ENCODE measurements at regions not wholly inside any gene's neighbourhood (a gene's known extent, or its start where the extent isn't known, plus 50 kb on each side); places are given as distances from the start of the nearest gene placed in this dataset.

DNA sequence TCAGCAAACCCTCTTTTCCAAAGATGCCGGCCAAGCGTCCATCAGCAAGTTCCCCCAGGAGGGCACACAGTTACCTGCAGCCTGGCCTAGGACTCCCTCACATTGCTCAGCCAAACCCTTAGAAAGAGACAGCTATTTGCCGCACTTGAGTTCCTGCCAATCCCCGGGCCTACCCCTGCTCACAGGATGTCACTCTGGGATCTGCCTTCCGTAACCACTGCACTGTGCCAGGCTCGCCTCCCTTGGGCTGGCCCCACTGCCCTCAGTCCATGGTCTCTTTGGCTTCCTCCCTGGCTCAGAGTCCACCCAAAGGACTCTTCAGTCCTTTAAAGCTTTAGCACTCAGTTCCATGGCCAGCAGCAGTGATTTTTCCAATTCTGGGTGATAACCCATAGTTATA is 128.3 kb downstream of the NSG2 start:
- ChIA-PET CTCF (no interaction called here), POLR2A (no interaction called here)
- Mint-ChIP-seq H3K36me3 (no peaks in the 10 kb centered on the region), H3K9me3 (peaks cover 0 to 4% (median 4%) of the 10 kb centered on the region in 3 donors), H3K27ac (no peak overlapping the region), H3K27me3 (peaks cover 11 to 22% of the 10 kb centered on the region in 2 donors), H3K4me3 (no peak overlapping the region), H3K4me1 (no peaks in the 10 kb centered on the region)
- no peak for ATAC-seq (replicated peaks in 1 of 4)
- Histone ChIP-seq H3K4me1 (ENCODE audit: control insufficient read depth in 1 of 2, extremely low read depth in 1 of 2, insufficient read depth in 2 of 2, low read length in 2 of 2) (no peaks in the 10 kb centered on the region), H3K4me3 (ENCODE audit: control insufficient read depth in 1 of 2, extremely low read depth in 1 of 2, low read length in 1 of 2) (no peak overlapping the region), H3K27ac (ENCODE audit: low read length) (no peak overlapping the region), H3K36me3 (ENCODE audit: control insufficient read depth in 2 of 2, extremely low read depth in 1 of 2, insufficient read depth in 1 of 2, low read length in 1 of 2) (no peaks in the 10 kb centered on the region), H3K27me3 (replicated peaks in 1 of 2; ENCODE audit: control insufficient read depth in 2 of 2, extremely low read depth in 1 of 2, insufficient read depth in 2 of 2, low read length in 1 of 2) (peaks cover 0 to 5% of the 10 kb centered on the region in 2 experiments), H3K9me3 (no peaks in the 10 kb centered on the region)
- 86% methylated on average over 6 of the region's 6 CpGs for WGBS (ENCODE audit: insufficient coverage)
- DNase-seq, result no peak

DNA sequence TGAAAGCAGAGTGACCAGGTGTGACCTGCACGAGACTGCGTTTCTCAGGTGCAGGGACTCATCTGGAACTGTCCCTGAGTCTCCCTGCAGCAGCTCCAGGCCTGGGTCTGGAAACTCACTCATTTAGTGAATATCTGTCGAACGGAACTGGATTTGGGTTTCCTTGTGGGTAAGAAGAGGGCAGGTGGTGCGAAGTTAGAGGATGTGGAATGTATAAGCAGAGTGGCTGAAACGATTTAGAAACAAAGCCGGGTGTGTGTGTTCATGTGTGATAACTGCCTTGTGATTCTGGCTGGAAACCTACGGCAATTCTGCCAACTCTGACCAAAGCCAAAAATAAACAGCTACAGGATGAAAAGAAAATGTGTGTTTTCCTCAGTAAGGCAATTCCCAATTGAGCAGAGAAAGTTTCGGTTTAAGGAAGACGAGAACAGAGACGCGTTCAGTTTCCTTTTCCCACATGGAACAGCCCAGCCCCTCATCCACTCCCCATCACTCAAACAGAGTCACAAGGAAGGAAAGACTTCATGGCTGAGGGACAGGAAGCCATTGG is 130.3 kb downstream of the NSG2 start:
- WGBS (ENCODE audit: insufficient coverage), result 25% methylated on average over 5 of the region's 12 CpGs
- H3K27me3 Mint-ChIP-seq, result peaks cover 11 to 22% of the 10 kb centered on the region in 2 donors
- H3K9me3 Mint-ChIP-seq, result no peaks in the 10 kb centered on the region
- Histone ChIP-seq H3K9me3 (no peaks in the 10 kb centered on the region), H3K4me3 (ENCODE audit: control insufficient read depth in 1 of 2, extremely low read depth in 1 of 2, low read length in 1 of 2) (no peak overlapping the region), H3K36me3 (ENCODE audit: control insufficient read depth in 2 of 2, extremely low read depth in 1 of 2, insufficient read depth in 1 of 2, low read length in 1 of 2) (no peaks in the 10 kb centered on the region), H3K27ac (ENCODE audit: low read length) (no peak overlapping the region), H3K4me1 (ENCODE audit: control insufficient read depth in 1 of 2, extremely low read depth in 1 of 2, insufficient read depth in 2 of 2, low read length in 2 of 2) (no peaks in the 10 kb centered on the region), H3K27me3 (replicated peaks in 1 of 2; ENCODE audit: control insufficient read depth in 2 of 2, extremely low read depth in 1 of 2, insufficient read depth in 2 of 2, low read length in 1 of 2) (peaks cover 0 to 5% of the 10 kb centered on the region in 2 experiments)
- no peak overlapping the region for H3K4me3 Mint-ChIP-seq
- no peak for DNase-seq
- no peaks in the 10 kb centered on the region for H3K4me1 Mint-ChIP-seq
- H3K27ac Mint-ChIP-seq, result no peak overlapping the region
- no peaks in the 10 kb centered on the region for H3K36me3 Mint-ChIP-seq
- POLR2A ChIA-PET, result no interaction called here
- CTCF ChIA-PET, result no interaction called here
- no peak for ATAC-seq (replicated peaks in 1 of 4)

- Histone ChIP-seq H3K9me3 (no peaks in the 10 kb centered on the region), H3K4me3 (ENCODE audit: control insufficient read depth in 1 of 2, extremely low read depth in 1 of 2, low read length in 1 of 2) (no peak overlapping the region), H3K27me3 (replicated peaks in 1 of 2; ENCODE audit: control insufficient read depth in 2 of 2, extremely low read depth in 1 of 2, insufficient read depth in 2 of 2, low read length in 1 of 2) (peaks cover 0 to 5% of the 10 kb centered on the region in 2 experiments), H3K36me3 (ENCODE audit: control insufficient read depth in 2 of 2, extremely low read depth in 1 of 2, insufficient read depth in 1 of 2, low read length in 1 of 2) (no peaks in the 10 kb centered on the region), H3K4me1 (ENCODE audit: control insufficient read depth in 1 of 2, extremely low read depth in 1 of 2, insufficient read depth in 2 of 2, low read length in 2 of 2) (no peaks in the 10 kb centered on the region), H3K27ac (ENCODE audit: low read length) (no peak overlapping the region)
- H3K9me3 Mint-ChIP-seq, result no peaks in the 10 kb centered on the region
- no peak for ATAC-seq (replicated peaks in 1 of 4)
- no peak overlapping the region for H3K27ac Mint-ChIP-seq
- no peaks in the 10 kb centered on the region for H3K36me3 Mint-ChIP-seq
- POLR2A ChIA-PET, result no interaction called here
- DNase-seq, result no peak
- WGBS (ENCODE audit: insufficient coverage), result 96% methylated on average over 5 of the region's 5 CpGs
- H3K4me3 Mint-ChIP-seq, result no peak overlapping the region
- H3K4me1 Mint-ChIP-seq, result no peaks in the 10 kb centered on the region
- peaks cover 11 to 22% of the 10 kb centered on the region in 2 donors for H3K27me3 Mint-ChIP-seq
- CTCF ChIA-PET, result no interaction called here
These were observed 131.0 kb downstream of the NSG2 start for GRCh38 chr5:174176511-174176910.

DNA sequence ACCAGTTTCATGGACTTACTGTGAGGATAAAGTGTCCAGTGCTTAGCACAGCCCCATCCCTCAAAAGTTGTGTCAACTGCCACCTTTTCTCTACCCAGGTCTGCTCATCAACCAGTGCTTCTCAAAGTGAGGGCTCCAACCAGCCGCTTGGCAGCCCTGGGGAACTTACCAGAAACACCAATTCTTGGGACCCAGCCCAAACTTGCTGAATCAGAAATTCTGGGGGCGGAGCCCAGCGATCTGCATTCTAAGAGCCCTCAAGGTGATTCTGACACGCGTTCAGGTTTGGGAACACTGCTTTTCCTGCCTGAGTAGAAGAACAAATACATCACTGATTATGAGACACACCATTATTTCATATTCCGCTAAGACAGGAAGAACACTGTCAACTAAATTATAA is 132.0 kb downstream of the NSG2 start:
- no peak overlapping the region for H3K27ac Mint-ChIP-seq
- ATAC-seq (replicated peaks in 1 of 4), result no peak
- H3K4me3 Mint-ChIP-seq, result no peak overlapping the region
- WGBS (ENCODE audit: insufficient coverage), result 83% methylated on average over 5 of the region's 6 CpGs
- no peaks in the 10 kb centered on the region for H3K36me3 Mint-ChIP-seq
- no peak overlapping the region for H3K4me3 ChIP-seq (ENCODE audit: control insufficient read depth in 1 of 2, extremely low read depth in 1 of 2, low read length in 1 of 2)
- ChIA-PET CTCF (no interaction called here), POLR2A (no interaction called here)
- H3K9me3 ChIP-seq, result no peaks in the 10 kb centered on the region
- H3K27me3 Mint-ChIP-seq, result peaks cover 11 to 22% of the 10 kb centered on the region in 2 donors
- H3K9me3 Mint-ChIP-seq, result no peaks in the 10 kb centered on the region
- H3K27me3 ChIP-seq (replicated peaks in 1 of 2; ENCODE audit: control insufficient read depth in 2 of 2, extremely low read depth in 1 of 2, insufficient read depth in 2 of 2, low read length in 1 of 2), result peaks cover 0 to 5% of the 10 kb centered on the region in 2 experiments
- no peaks in the 10 kb centered on the region for H3K4me1 ChIP-seq (ENCODE audit: control insufficient read depth in 1 of 2, extremely low read depth in 1 of 2, insufficient read depth in 2 of 2, low read length in 2 of 2)
- DNase-seq, result no peak
- no peak overlapping the region for H3K27ac ChIP-seq (ENCODE audit: low read length)
- no peaks in the 10 kb centered on the region for H3K36me3 ChIP-seq (ENCODE audit: control insufficient read depth in 2 of 2, extremely low read depth in 1 of 2, insufficient read depth in 1 of 2, low read length in 1 of 2)
- no peaks in the 10 kb centered on the region for H3K4me1 Mint-ChIP-seq

- Histone ChIP-seq H3K4me1 (ENCODE audit: control insufficient read depth in 1 of 2, extremely low read depth in 1 of 2, insufficient read depth in 2 of 2, low read length in 2 of 2) (no peaks in the 10 kb centered on the region), H3K4me3 (ENCODE audit: control insufficient read depth in 1 of 2, extremely low read depth in 1 of 2, low read length in 1 of 2) (no peak overlapping the region), H3K9me3 (no peaks in the 10 kb centered on the region), H3K27me3 (replicated peaks in 1 of 2; ENCODE audit: control insufficient read depth in 2 of 2, extremely low read depth in 1 of 2, insufficient read depth in 2 of 2, low read length in 1 of 2) (peaks cover 0 to 5% of the 10 kb centered on the region in 2 experiments), H3K36me3 (ENCODE audit: control insufficient read depth in 2 of 2, extremely low read depth in 1 of 2, insufficient read depth in 1 of 2, low read length in 1 of 2) (no peaks in the 10 kb centered on the region), H3K27ac (ENCODE audit: low read length) (no peak overlapping the region)
- 74% methylated on average over 6 of the region's 6 CpGs for WGBS (ENCODE audit: insufficient coverage)
- Mint-ChIP-seq H3K36me3 (no peaks in the 10 kb centered on the region), H3K9me3 (no peaks in the 10 kb centered on the region), H3K27ac (no peak overlapping the region), H3K4me3 (no peak overlapping the region), H3K27me3 (peaks cover 11 to 22% of the 10 kb centered on the region in 2 donors), H3K4me1 (no peaks in the 10 kb centered on the region)
- ATAC-seq (replicated peaks in 1 of 4) (no peak), DNase-seq (no peak)
- ChIA-PET CTCF (no interaction called here), POLR2A (no interaction called here)
These were observed 132.6 kb downstream of the NSG2 start for GRCh38 chr5:174177976-174178605.

- H3K9me3 ChIP-seq, result no peaks in the 10 kb centered on the region
- no peak overlapping the region for H3K27ac Mint-ChIP-seq
- no peaks in the 10 kb centered on the region for H3K9me3 Mint-ChIP-seq
- no peak for DNase-seq
- no peaks in the 10 kb centered on the region for H3K4me1 ChIP-seq (ENCODE audit: control insufficient read depth in 1 of 2, extremely low read depth in 1 of 2, insufficient read depth in 2 of 2, low read length in 2 of 2)
- POLR2A ChIA-PET, result no interaction called here
- CTCF ChIA-PET, result no interaction called here
- H3K4me3 ChIP-seq (ENCODE audit: control insufficient read depth in 1 of 2, extremely low read depth in 1 of 2, low read length in 1 of 2), result no peak overlapping the region
- 53% methylated on average over 2 of the region's 7 CpGs for WGBS (ENCODE audit: insufficient coverage)
- no peak overlapping the region for H3K27ac ChIP-seq (ENCODE audit: low read length)
- peaks cover 2 to 9% of the 10 kb centered on the region in 2 donors for H3K27me3 Mint-ChIP-seq
- H3K4me3 Mint-ChIP-seq, result no peak overlapping the region
- H3K27me3 ChIP-seq (replicated peaks in 1 of 2; ENCODE audit: control insufficient read depth in 2 of 2, extremely low read depth in 1 of 2, insufficient read depth in 2 of 2, low read length in 1 of 2), result no peaks in the 10 kb centered on the region
- no peaks in the 10 kb centered on the region for H3K4me1 Mint-ChIP-seq
- H3K36me3 Mint-ChIP-seq, result no peaks in the 10 kb centered on the region
- H3K36me3 ChIP-seq (ENCODE audit: control insufficient read depth in 2 of 2, extremely low read depth in 1 of 2, insufficient read depth in 1 of 2, low read length in 1 of 2), result no peaks in the 10 kb centered on the region
- ATAC-seq (replicated peaks in 1 of 4), result no peak
These were observed 135.1 kb downstream of the NSG2 start for GRCh38 chr5:174180639-174181038.

DNA sequence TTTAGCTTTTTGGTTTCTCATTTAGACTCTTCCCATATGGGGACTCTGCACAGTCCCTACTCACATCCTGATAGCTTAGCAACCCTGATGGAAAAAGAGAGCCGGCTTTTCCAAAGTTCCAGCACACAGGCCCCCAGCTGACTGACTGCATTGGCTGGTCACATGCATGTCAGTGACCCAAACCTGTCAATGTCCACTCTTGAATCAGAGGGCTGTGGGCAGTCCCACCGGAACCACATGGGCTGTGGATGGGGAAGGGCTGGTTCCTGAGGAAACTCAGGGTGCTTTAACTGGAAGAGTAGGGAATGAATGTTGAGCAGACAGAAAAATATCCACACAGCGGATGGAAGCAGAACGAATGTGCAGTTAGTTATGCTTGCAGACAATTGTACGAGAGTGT is 136.6 kb downstream of the NSG2 start:
- POLR2A ChIA-PET, result no interaction called here
- H3K4me3 ChIP-seq (ENCODE audit: control insufficient read depth in 1 of 2, extremely low read depth in 1 of 2, low read length in 1 of 2), result no peak overlapping the region
- H3K36me3 ChIP-seq (ENCODE audit: control insufficient read depth in 2 of 2, extremely low read depth in 1 of 2, insufficient read depth in 1 of 2, low read length in 1 of 2), result no peaks in the 10 kb centered on the region
- H3K36me3 Mint-ChIP-seq, result no peaks in the 10 kb centered on the region
- H3K9me3 ChIP-seq, result no peaks in the 10 kb centered on the region
- no peak overlapping the region for H3K27ac ChIP-seq (ENCODE audit: low read length)
- ATAC-seq (replicated peaks in 1 of 4) (no peak), DNase-seq (no peak)
- H3K4me3 Mint-ChIP-seq, result no peak overlapping the region
- H3K4me1 Mint-ChIP-seq, result no peaks in the 10 kb centered on the region
- CTCF ChIA-PET, result no interaction called here
- no peaks in the 10 kb centered on the region for H3K4me1 ChIP-seq (ENCODE audit: control insufficient read depth in 1 of 2, extremely low read depth in 1 of 2, insufficient read depth in 2 of 2, low read length in 2 of 2)
- peaks cover 0 to 5% of the 10 kb centered on the region in 2 donors for H3K27me3 Mint-ChIP-seq
- H3K27me3 ChIP-seq (replicated peaks in 1 of 2; ENCODE audit: control insufficient read depth in 2 of 2, extremely low read depth in 1 of 2, insufficient read depth in 2 of 2, low read length in 1 of 2), result peaks cover 0 to 3% of the 10 kb centered on the region in 2 experiments
- WGBS (ENCODE audit: insufficient coverage), result 94% methylated on average over 2 of the region's 5 CpGs
- no peaks in the 10 kb centered on the region for H3K9me3 Mint-ChIP-seq
- no peak overlapping the region for H3K27ac Mint-ChIP-seq

Measured in T-cell (primary cell).